PC-9 (cell line): ENCODE measurements at regions not wholly inside any gene's neighbourhood (a gene's known extent, or its start where the extent isn't known, plus 50 kb on each side); places are given as distances from the start of the nearest gene placed in this dataset.

Experiments used
- CTCF ChIP-seq: fragments of 200-600 bp; sonication (generic); conservative IDR thresholded peaks from 2 replicates; pipeline ENCODE4 v1.6.1; 2017; ENCODE audit warnings: mixed run types, antibody characterized with exemption, mild to moderate bottlenecking, moderate library complexity
- EZH2 ChIP-seq: fragments of 200-600 bp; sonication (generic); IDR thresholded peaks from 2 replicates; pipeline ENCODE4 v1.8.0; 2017; ENCODE audit warnings: antibody characterized with exemption, low read depth

GRCh38 chr5:98517560-98518366, 255.7 kb upstream of the RGMB start:
- TF ChIP-seq CTCF (no peak), EZH2 (no peak)
